ENCODE measurements at regions not wholly inside any gene's neighbourhood (a gene's known extent, or its start where the extent isn't known, plus 50 kb on each side); places are given as distances from the start of the nearest gene placed in this dataset.

GRCh38 chr2:160679686-160680085, 186.1 kb upstream of the RBMS1 start:
- DNase-seq, result peak; percentile 91

GRCh38 chr2:160680294-160680693, 186.7 kb upstream of the RBMS1 start:
- DNase-seq, result no peak

DNA sequence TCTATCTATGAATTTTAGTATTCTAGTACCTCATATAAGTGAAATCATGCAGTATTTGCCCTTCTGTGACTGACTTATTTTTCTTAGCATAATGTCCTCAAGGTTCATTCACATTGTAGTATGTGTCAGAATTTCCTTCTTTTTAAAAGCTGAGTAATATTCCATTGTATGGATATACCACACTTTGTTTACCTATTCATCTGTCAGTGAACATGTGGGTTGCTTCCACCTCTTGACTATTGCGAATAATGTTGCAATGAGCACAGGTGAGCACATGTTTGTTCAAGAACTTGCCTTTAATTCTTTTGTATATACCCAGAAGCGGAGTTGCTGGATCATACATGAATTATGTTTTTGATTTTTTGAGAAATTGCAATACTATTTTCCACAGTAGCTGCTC, 187.4 kb upstream of the RBMS1 start:
- no peak for DNase-seq

- no peak for DNase-seq
Observed at GRCh38 chr2:160683206-160683605, 189.6 kb upstream of the RBMS1 start.

- DNase-seq, result no peak
Observed at GRCh38 chr2:160687629-160688028, 194.0 kb upstream of the RBMS1 start.

DNA sequence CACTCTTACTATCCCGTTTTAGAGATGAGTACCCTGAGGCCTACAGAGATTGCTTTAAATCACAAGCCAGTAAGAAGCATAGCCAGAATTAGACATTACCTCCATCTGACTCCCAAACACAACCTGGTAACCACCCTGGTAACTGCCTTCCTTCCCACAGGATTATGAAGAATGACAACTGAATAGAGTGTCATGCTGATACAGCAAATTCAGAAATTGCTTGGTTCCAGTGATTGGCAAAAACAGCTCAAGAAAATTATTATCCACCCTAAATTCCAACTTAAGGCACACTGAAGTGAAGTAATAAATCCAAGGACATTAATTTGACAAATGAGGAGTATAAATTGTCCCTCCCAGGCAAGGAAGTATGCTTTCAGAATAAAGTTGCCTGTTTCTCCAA, 195.8 kb upstream of the RBMS1 start:
- no peak for DNase-seq

DNA sequence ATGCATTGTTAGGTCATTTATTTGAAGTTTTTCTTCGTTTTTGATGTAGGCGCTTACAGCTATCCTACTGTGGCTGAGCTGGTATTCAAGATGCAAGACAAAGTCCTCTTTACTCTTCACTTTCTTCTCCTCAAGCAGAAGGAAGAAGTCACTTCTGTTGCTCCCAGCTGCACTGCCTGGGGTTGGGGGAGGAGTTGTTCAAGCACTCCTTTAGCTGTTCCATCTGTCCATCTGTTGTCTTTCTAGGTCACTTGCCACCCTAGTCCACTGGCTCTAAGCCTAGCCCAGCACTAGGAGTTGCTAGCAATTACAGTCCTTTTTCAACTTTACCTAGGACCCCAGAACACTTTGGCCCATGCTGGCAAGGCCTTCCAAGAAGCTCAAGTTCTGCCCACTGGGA, 200.6 kb upstream of the RBMS1 start:
- DNase-seq, result no peak

- no peak for DNase-seq
Observed at GRCh38 chr2:160694631-160695030, 201.0 kb upstream of the RBMS1 start.

- peak; percentile 26 for DNase-seq
Observed at GRCh38 chr2:160695402-160696086, 201.9 kb upstream of the RBMS1 start.

GRCh38 chr2:160696087-160696452, 202.5 kb upstream of the RBMS1 start:
- no peak for DNase-seq

GRCh38 chr2:160697817-160698216, 204.2 kb upstream of the RBMS1 start:
- no peak for DNase-seq

DNA sequence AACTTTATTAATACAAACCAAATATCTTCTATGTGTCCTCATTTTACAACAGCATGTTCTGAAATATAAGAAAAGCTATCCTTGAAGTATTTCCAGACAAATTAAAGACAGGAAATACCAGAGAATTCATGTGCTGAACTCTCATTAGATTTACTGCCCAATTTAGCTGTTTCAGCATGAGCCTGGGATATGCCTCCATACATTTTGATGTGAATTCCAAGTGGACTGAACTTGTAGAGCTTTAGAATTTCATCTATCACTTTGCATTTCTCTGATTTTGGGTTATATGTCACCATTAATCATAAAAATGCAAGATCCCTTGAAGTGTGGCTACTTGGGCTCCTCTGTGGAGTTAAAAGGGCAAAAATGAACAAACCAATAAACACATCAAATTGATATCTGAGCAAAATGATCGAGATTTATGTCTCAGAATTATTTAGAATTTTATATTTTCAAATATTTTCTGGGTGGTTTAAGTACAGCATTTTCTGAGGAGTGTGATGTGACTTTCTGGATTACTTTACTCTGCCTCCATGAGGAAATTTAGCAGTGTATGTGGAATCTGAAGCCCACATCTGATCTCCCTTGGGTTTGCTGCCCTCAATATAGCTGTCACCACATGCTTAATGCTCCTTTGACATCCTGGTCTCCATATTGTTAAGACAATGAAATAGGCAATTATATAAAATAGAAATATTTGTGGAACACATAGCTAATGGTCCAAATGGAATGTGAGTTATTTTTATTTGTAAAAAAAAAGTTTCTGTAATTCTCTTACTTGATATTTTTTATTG, 206.6 kb upstream of the RBMS1 start:
- DNase-seq, result peak; percentile 85

- DNase-seq, result no peak
Observed at GRCh38 chr2:160701822-160702221, 208.2 kb upstream of the RBMS1 start.

DNA sequence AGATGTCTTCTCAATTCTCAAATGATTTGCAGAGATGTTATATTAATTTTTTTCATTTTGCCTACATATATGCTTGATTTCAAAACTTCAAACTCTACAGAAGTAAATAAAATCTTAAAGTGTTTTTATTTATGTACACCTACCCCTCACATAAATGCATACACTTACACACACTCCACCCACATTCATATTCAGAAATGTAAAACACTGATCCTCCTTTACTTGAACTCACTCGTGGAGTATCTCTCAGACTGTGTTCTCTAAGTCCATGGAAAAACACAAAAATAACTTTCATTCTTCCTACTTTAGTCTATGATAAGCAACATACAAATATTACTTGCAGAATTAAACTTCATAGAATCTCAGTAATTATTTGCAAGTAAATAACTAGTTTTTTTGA, 209.1 kb upstream of the RBMS1 start:
- no peak for DNase-seq

DNA sequence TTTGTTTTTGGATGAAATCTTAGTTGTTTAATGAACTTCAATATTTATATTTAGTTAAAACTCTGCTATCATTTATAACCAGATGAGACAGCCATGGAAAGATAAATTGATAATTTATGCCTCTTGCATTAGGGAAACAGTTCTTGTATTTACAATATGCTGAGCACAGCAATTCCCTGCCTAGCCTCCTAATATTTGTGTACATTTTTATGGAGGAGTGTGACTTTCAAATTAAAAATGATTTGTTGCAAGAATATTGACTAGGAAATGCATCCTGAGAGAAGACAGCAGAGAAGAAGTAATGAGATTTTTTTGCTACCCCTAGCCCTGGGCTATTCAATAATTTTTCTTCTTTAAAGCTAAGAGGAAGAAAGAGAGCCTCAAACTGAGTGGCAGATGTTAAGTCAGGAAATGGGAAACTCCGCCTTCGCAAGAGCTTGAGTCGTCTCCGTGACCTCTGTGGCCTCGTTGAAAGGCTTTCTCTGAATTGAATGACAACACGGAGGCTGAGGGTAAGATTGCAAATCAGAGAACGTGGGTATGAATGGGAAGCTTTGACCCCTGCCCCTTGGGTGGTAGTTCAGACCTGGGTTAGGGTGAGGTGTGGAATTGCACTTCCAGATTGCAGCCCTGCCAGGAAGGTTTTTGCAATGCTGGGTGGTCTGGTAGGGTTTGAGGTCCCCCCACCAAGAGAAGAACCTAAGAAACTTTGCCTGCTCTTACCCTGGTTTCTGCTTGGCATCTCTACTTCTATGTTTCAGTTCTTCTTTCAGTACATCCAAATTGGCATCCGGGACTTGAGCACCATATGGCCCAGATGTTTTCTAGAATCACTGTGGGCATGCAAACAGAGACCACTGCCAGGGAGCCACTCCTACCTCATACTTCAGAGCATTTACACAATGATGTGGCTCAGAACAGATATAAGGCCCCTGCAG, 210.3 kb upstream of the RBMS1 start:
- DNase-seq, result no peak

GRCh38 chr2:160715428-160715827, 221.8 kb upstream of the RBMS1 start:
- DNase-seq, result no peak

DNA sequence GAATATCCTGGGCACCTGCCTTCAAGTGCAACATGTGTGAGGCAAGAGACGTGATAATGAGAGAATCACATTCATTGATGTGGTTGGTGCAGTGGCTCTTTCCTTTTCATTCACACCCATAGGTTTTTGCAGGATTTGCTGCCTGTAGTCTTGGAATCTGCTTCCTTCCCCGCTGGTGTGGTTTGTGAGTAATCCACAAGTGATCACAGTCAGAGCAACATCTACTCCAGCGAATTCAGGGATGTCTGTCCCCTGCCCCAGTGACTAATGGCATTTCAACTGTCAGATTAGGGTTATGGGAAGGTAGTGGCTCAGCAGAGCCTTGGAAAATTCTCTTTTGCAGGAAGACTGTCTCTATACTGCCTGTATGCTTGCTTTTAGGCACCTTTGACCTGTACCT, 225.5 kb upstream of the RBMS1 start:
- peak; percentile 66 for DNase-seq

- no peak for DNase-seq
Observed at GRCh38 chr2:160720098-160720497, 226.5 kb upstream of the RBMS1 start.

DNA sequence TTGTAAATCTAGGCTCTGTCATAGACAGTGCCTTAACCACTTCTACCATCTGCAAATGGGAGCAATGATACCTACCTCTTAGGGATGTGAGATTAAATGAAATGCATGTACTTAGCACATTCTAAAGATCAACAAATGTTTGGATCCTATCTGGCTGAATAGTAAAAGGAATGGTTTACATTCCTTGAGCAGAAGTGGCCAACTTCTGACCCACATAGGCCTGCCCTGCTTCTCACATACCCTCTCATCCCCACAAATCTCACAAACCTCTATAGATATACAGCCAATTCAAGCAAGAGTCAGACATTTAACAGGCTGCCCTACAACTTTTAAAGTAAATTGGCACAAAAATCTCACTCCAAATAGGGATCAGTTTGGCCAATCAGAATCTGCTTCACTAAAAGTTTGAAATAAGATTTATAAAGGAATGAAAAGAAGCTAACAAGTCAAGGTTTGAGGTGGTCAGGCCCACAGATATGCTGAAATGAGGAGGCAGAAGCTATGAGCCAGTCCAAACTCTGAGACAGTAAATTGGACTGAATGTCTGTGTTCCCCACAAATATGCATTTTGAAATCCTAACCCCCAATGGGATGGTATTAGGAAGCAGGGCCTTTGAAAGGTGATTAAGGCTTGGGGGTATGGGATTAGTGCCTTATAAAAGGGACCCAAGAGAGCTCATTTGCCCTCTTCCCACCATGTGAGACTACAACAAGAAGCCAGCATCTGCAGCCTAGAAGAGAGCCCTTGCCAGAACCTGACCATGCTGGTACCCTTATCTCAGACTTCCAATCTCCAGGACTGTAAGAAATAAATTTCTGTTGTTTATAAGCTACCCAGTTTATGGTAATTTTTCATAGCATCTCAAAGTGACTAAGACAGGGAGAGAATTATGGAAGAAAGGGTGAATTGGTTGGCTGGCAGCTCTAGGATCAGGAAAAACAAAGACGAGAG, 227.8 kb upstream of the RBMS1 start:
- DNase-seq, result peak; percentile 76

DNA sequence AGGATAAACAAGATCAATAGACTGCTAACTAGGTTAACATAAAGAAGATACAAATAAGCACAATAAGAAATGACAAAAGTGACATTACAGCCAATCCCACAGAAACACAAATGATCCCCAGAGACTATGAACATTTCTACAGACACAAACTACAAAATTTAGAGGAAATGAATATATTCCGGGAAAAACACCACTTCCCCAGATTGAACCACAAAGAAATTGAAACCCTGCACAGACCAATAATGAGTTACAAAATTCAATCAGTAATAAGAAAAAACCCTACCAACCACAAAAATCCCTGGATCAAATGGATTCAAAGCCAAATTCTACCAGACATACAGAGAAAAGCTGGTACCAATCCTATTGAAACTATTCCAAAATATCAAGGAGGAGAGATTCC, 232.4 kb upstream of the RBMS1 start:
- DNase-seq, result no peak

- peak; percentile 51 for DNase-seq
Observed at GRCh38 chr2:160730296-160730995, 236.8 kb upstream of the RBMS1 start.
